ENCODE measurements at regions not wholly inside any gene's neighbourhood (a gene's known extent, or its start where the extent isn't known, plus 50 kb on each side); places are given as distances from the start of the nearest gene placed in this dataset.

DNA sequence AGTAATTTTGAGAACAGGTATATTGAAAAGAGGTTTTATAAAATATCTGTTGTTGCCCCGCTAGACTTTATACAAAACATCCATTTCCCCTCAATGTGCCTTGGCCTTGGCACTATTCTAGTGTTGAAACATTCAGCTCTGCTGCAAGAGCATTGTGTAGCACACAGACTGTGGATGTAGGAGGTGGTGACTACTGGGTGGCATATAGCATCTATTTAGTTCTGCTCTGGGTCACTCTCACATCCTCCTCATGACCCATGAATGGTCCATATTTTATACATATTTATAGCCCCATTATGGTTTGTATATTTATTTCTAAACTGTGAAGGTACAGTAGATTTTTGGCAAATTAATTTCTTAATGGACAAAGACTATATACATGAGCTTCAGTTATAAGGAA lies 1022.0 kb upstream of the CELF4 start:
- WGBS (ENCODE audit: insufficient coverage): no CpG with 5 or more reads among the region's 1 CpG
- H3K27ac Mint-ChIP-seq: no peak overlapping the region
- H3K27me3 Mint-ChIP-seq: no peaks in the 10 kb centered on the region
- ATAC-seq (replicated peaks in 1 of 4) (no peak), DNase-seq (no peak)
- H3K9me3 Mint-ChIP-seq: no peaks in the 10 kb centered on the region
- ChIA-PET CTCF (no interaction called here), POLR2A (no interaction called here)
- H3K4me1 ChIP-seq (ENCODE audit: control insufficient read depth in 1 of 2, extremely low read depth in 1 of 2, insufficient read depth in 2 of 2, low read length in 2 of 2): no peaks in the 10 kb centered on the region
- H3K4me3 ChIP-seq (ENCODE audit: control insufficient read depth in 1 of 2, extremely low read depth in 1 of 2, low read length in 1 of 2): no peak overlapping the region
- no peak overlapping the region for H3K4me3 Mint-ChIP-seq
- no peaks in the 10 kb centered on the region for H3K4me1 Mint-ChIP-seq
- no peak overlapping the region for H3K27ac ChIP-seq (ENCODE audit: low read length)
- H3K36me3 ChIP-seq (ENCODE audit: control insufficient read depth in 2 of 2, extremely low read depth in 1 of 2, insufficient read depth in 1 of 2, low read length in 1 of 2): no peaks in the 10 kb centered on the region
- H3K9me3 ChIP-seq: no peaks in the 10 kb centered on the region
- no peaks in the 10 kb centered on the region for H3K36me3 Mint-ChIP-seq
- no peaks in the 10 kb centered on the region for H3K27me3 ChIP-seq (replicated peaks in 1 of 2; ENCODE audit: control insufficient read depth in 2 of 2, extremely low read depth in 1 of 2, insufficient read depth in 2 of 2, low read length in 1 of 2)

- no peak overlapping the region for H3K27ac Mint-ChIP-seq
- H3K4me1 Mint-ChIP-seq: peaks cover 0 to 7% (median 2%) of the 10 kb centered on the region in 3 donors
- H3K9me3 Mint-ChIP-seq: peaks cover 0 to 5% (median 0%) of the 10 kb centered on the region in 3 donors
- Histone ChIP-seq H3K9me3 (no peaks in the 10 kb centered on the region), H3K4me3 (ENCODE audit: control insufficient read depth in 1 of 2, extremely low read depth in 1 of 2, low read length in 1 of 2) (no peak overlapping the region), H3K27me3 (replicated peaks in 1 of 2; ENCODE audit: control insufficient read depth in 2 of 2, extremely low read depth in 1 of 2, insufficient read depth in 2 of 2, low read length in 1 of 2) (no peaks in the 10 kb centered on the region), H3K27ac (ENCODE audit: low read length) (no peak overlapping the region), H3K4me1 (ENCODE audit: control insufficient read depth in 1 of 2, extremely low read depth in 1 of 2, insufficient read depth in 2 of 2, low read length in 2 of 2) (no peaks in the 10 kb centered on the region), H3K36me3 (ENCODE audit: control insufficient read depth in 2 of 2, extremely low read depth in 1 of 2, insufficient read depth in 1 of 2, low read length in 1 of 2) (no peaks in the 10 kb centered on the region)
- H3K4me3 Mint-ChIP-seq: no peak overlapping the region
- ChIA-PET CTCF (no interaction called here), POLR2A (no interaction called here)
- no peaks in the 10 kb centered on the region for H3K36me3 Mint-ChIP-seq
- no peaks in the 10 kb centered on the region for H3K27me3 Mint-ChIP-seq
- DNase-seq: no peak
- 100% methylated on average over 1 of the region's 2 CpGs for WGBS (ENCODE audit: insufficient coverage)
- no peak for ATAC-seq (replicated peaks in 1 of 4)
Observed at GRCh38 chr18:38586327-38586726, 1020.7 kb upstream of the CELF4 start.

DNA sequence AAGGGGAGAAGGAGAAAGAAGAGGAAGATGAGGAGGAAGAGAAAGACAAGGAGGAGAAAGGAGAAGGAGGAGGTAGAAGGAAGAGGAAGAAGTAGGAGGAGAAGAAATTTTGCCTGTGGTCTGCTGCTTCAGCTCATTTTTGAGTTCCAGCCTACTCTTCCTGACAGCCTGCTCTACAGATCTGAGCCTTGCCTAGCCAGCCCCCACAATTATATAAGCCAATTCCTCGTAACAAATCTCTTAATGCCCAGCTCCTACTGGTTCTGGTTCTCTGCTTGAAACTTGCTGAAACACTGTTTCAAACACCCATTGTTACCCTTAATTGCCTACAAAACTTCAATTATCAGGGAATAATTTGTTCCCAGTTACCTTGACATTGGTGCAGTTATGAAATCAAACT lies 1014.2 kb upstream of the CELF4 start:
- ChIA-PET CTCF (no interaction called here), POLR2A (no interaction called here)
- Histone ChIP-seq H3K4me1 (ENCODE audit: control insufficient read depth in 1 of 2, extremely low read depth in 1 of 2, insufficient read depth in 2 of 2, low read length in 2 of 2) (peaks cover 7 to 23% of the 10 kb centered on the region in 2 experiments), H3K4me3 (ENCODE audit: control insufficient read depth in 1 of 2, extremely low read depth in 1 of 2, low read length in 1 of 2) (no peak overlapping the region), H3K36me3 (ENCODE audit: control insufficient read depth in 2 of 2, extremely low read depth in 1 of 2, insufficient read depth in 1 of 2, low read length in 1 of 2) (no peaks in the 10 kb centered on the region), H3K9me3 (no peaks in the 10 kb centered on the region), H3K27me3 (replicated peaks in 1 of 2; ENCODE audit: control insufficient read depth in 2 of 2, extremely low read depth in 1 of 2, insufficient read depth in 2 of 2, low read length in 1 of 2) (no peaks in the 10 kb centered on the region), H3K27ac (ENCODE audit: low read length) (no peak overlapping the region)
- ATAC-seq (replicated peaks in 1 of 4): no peak
- Mint-ChIP-seq H3K9me3 (peaks cover 0 to 5% (median 0%) of the 10 kb centered on the region in 3 donors), H3K36me3 (no peaks in the 10 kb centered on the region), H3K27me3 (no peaks in the 10 kb centered on the region), H3K27ac (no peak overlapping the region), H3K4me1 (peaks cover 31 to 51% (median 35%) of the 10 kb centered on the region in 3 donors), H3K4me3 (no peak overlapping the region)
- DNase-seq: no peak
- 38% methylated on average over 1 of the region's 1 CpG for WGBS (ENCODE audit: insufficient coverage)

DNA sequence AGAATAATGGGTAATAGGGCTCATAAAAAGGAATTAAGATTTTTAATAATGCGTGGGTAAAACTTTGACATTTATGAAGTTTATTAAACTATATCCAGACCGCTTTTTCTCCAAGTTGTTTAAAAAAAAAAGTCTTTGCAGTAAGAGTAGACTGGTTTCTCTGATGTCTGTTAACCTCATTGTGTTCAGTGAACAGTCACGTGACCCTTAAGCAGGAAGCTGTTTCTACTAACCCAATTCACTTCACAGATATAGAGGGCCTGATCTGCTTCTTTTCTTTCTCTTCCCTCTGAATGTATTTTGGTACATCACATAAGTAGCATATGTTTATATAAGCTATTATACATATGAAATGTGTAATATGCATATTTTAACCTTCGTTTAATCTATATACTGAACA lies 1011.3 kb upstream of the CELF4 start:
- no peak overlapping the region for H3K4me3 ChIP-seq (ENCODE audit: control insufficient read depth in 1 of 2, extremely low read depth in 1 of 2, low read length in 1 of 2)
- peaks cover 0 to 5% (median 0%) of the 10 kb centered on the region in 3 donors for H3K9me3 Mint-ChIP-seq
- H3K27ac ChIP-seq (ENCODE audit: low read length): peak overlapping the region; percentile 25
- H3K36me3 Mint-ChIP-seq: no peaks in the 10 kb centered on the region
- no peaks in the 10 kb centered on the region for H3K27me3 Mint-ChIP-seq
- no peaks in the 10 kb centered on the region for H3K36me3 ChIP-seq (ENCODE audit: control insufficient read depth in 2 of 2, extremely low read depth in 1 of 2, insufficient read depth in 1 of 2, low read length in 1 of 2)
- peak in 5 of 35 experiments; percentile 4 to 61 (median 8) for DNase-seq
- H3K4me1 Mint-ChIP-seq: peaks cover 31 to 49% (median 35%) of the 10 kb centered on the region in 3 donors
- no peaks in the 10 kb centered on the region for H3K27me3 ChIP-seq (replicated peaks in 1 of 2; ENCODE audit: control insufficient read depth in 2 of 2, extremely low read depth in 1 of 2, insufficient read depth in 2 of 2, low read length in 1 of 2)
- POLR2A ChIA-PET: no interaction called here
- peak overlapping the region; percentile 55 to 69 for H3K27ac Mint-ChIP-seq
- WGBS (ENCODE audit: insufficient coverage): no CpG with 5 or more reads among the region's 4 CpGs
- H3K4me1 ChIP-seq (ENCODE audit: control insufficient read depth in 1 of 2, extremely low read depth in 1 of 2, insufficient read depth in 2 of 2, low read length in 2 of 2): peaks cover 9 to 23% of the 10 kb centered on the region in 2 experiments
- peak overlapping the region in 1 of 3 donors; percentile 69 for H3K4me3 Mint-ChIP-seq
- H3K9me3 ChIP-seq: no peaks in the 10 kb centered on the region
- CTCF ChIA-PET: no interaction called here
- peak; percentile 52 to 88 (median 78) for ATAC-seq (replicated peaks in 1 of 4)

DNA sequence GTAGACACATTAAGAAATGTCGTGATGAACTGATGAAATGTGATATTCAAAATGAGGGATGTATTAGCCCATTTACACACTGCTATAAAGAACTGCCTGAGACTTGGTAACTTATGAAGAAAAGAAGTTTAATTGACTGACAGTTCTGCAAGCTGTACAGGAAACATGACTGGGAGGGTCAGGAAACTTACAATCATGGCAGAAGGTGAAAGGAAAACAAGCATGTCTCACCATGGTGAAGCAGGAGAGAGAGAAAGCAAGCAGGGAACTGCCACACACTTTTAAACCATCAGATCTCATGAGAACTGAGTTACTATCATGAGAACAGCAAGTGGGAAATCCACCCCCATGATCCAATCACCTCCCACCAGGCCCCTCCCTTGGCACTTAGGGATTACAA lies 1010.8 kb upstream of the CELF4 start:
- Histone ChIP-seq H3K27me3 (replicated peaks in 1 of 2; ENCODE audit: control insufficient read depth in 2 of 2, extremely low read depth in 1 of 2, insufficient read depth in 2 of 2, low read length in 1 of 2) (no peaks in the 10 kb centered on the region), H3K27ac (ENCODE audit: low read length) (no peak overlapping the region), H3K9me3 (no peaks in the 10 kb centered on the region), H3K36me3 (ENCODE audit: control insufficient read depth in 2 of 2, extremely low read depth in 1 of 2, insufficient read depth in 1 of 2, low read length in 1 of 2) (no peaks in the 10 kb centered on the region), H3K4me1 (ENCODE audit: control insufficient read depth in 1 of 2, extremely low read depth in 1 of 2, insufficient read depth in 2 of 2, low read length in 2 of 2) (peaks cover 9 to 23% of the 10 kb centered on the region in 2 experiments), H3K4me3 (ENCODE audit: control insufficient read depth in 1 of 2, extremely low read depth in 1 of 2, low read length in 1 of 2) (peak overlapping the region in 1 of 2 donors; percentile 15)
- DNase-seq (peak in 2 of 35 experiments; percentile 5 to 30), ATAC-seq (replicated peaks in 1 of 4) (peak in 2 of 4 experiments; percentile 18 to 53)
- H3K27ac Mint-ChIP-seq: peak overlapping the region; percentile 57 to 69
- H3K9me3 Mint-ChIP-seq: peaks cover 0 to under 1% (median 0%) of the 10 kb centered on the region in 3 donors
- peak overlapping the region in 2 of 3 donors; percentile 39 to 69 for H3K4me3 Mint-ChIP-seq
- H3K36me3 Mint-ChIP-seq: no peaks in the 10 kb centered on the region
- CTCF ChIA-PET: no interaction called here
- WGBS (ENCODE audit: insufficient coverage): no CpG with 5 or more reads among the region's 1 CpG
- peaks cover 29 to 44% (median 35%) of the 10 kb centered on the region in 3 donors for H3K4me1 Mint-ChIP-seq
- POLR2A ChIA-PET: no interaction called here
- no peaks in the 10 kb centered on the region for H3K27me3 Mint-ChIP-seq

DNA sequence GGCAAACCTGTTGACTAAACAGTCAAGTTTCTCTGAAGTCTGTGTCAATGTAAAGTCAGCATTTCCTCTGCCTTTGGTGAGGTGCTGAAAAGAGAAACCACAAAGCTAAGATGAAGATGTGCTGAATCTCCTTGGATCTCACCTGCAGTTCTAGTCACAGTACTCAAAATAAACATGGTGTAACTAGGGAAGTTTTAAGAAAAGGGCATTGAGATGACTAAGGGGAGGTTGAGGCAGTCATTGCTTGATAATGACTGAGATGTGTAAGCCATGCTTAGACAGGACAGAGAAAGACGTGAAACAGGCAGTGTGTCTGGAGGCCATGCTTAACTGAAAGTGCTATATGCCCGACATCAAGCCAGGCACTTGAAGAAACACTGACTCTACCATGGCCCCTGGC lies 1010.0 kb upstream of the CELF4 start:
- H3K4me3 Mint-ChIP-seq: peak overlapping the region in 2 of 3 donors; percentile 22 to 69
- peaks cover 28 to 41% (median 33%) of the 10 kb centered on the region in 3 donors for H3K4me1 Mint-ChIP-seq
- H3K36me3 Mint-ChIP-seq: no peaks in the 10 kb centered on the region
- Histone ChIP-seq H3K27ac (ENCODE audit: low read length) (no peak overlapping the region), H3K36me3 (ENCODE audit: control insufficient read depth in 2 of 2, extremely low read depth in 1 of 2, insufficient read depth in 1 of 2, low read length in 1 of 2) (no peaks in the 10 kb centered on the region), H3K9me3 (no peaks in the 10 kb centered on the region), H3K4me3 (ENCODE audit: control insufficient read depth in 1 of 2, extremely low read depth in 1 of 2, low read length in 1 of 2) (no peak overlapping the region), H3K4me1 (ENCODE audit: control insufficient read depth in 1 of 2, extremely low read depth in 1 of 2, insufficient read depth in 2 of 2, low read length in 2 of 2) (peaks cover 9 to 23% of the 10 kb centered on the region in 2 experiments), H3K27me3 (replicated peaks in 1 of 2; ENCODE audit: control insufficient read depth in 2 of 2, extremely low read depth in 1 of 2, insufficient read depth in 2 of 2, low read length in 1 of 2) (no peaks in the 10 kb centered on the region)
- ATAC-seq (replicated peaks in 1 of 4): peak; percentile 49 to 77 (median 60)
- no CpG with 5 or more reads among the region's 2 CpGs for WGBS (ENCODE audit: insufficient coverage)
- DNase-seq: peak in 1 of 35 experiments; percentile 52
- ChIA-PET POLR2A (no interaction called here), CTCF (no interaction called here)
- no peaks in the 10 kb centered on the region for H3K27me3 Mint-ChIP-seq
- peak overlapping the region in 1 of 2 donors; percentile 6 for H3K27ac Mint-ChIP-seq
- H3K9me3 Mint-ChIP-seq: no peaks in the 10 kb centered on the region

- no peaks in the 10 kb centered on the region for H3K9me3 ChIP-seq
- Mint-ChIP-seq H3K27me3 (no peaks in the 10 kb centered on the region), H3K4me3 (no peak overlapping the region), H3K27ac (no peak overlapping the region), H3K4me1 (peaks cover 27 to 41% (median 33%) of the 10 kb centered on the region in 3 donors), H3K36me3 (no peaks in the 10 kb centered on the region), H3K9me3 (no peaks in the 10 kb centered on the region)
- no peak for DNase-seq
- ChIA-PET POLR2A (no interaction called here), CTCF (no interaction called here)
- 74% methylated on average over 3 of the region's 6 CpGs for WGBS (ENCODE audit: insufficient coverage)
- no peak overlapping the region for H3K27ac ChIP-seq (ENCODE audit: low read length)
- H3K4me3 ChIP-seq (ENCODE audit: control insufficient read depth in 1 of 2, extremely low read depth in 1 of 2, low read length in 1 of 2): no peak overlapping the region
- ATAC-seq (replicated peaks in 1 of 4): no peak
- H3K27me3 ChIP-seq (replicated peaks in 1 of 2; ENCODE audit: control insufficient read depth in 2 of 2, extremely low read depth in 1 of 2, insufficient read depth in 2 of 2, low read length in 1 of 2): no peaks in the 10 kb centered on the region
- H3K36me3 ChIP-seq (ENCODE audit: control insufficient read depth in 2 of 2, extremely low read depth in 1 of 2, insufficient read depth in 1 of 2, low read length in 1 of 2): no peaks in the 10 kb centered on the region
- H3K4me1 ChIP-seq (ENCODE audit: control insufficient read depth in 1 of 2, extremely low read depth in 1 of 2, insufficient read depth in 2 of 2, low read length in 2 of 2): peaks cover 9 to 23% of the 10 kb centered on the region in 2 experiments
Observed at GRCh38 chr18:38575023-38575422, 1009.4 kb upstream of the CELF4 start.

Measured in T-cell (primary cell).